ENCODE measurements at regions not wholly inside any gene's neighbourhood (a gene's known extent, or its start where the extent isn't known, plus 50 kb on each side); places are given as distances from the start of the nearest gene placed in this dataset.
"Not testable (repeated sequence)": the region's sequence is repeated elsewhere in the genome, so short reads cannot be mapped to it uniquely, and the experiment has no call there.

DNA sequence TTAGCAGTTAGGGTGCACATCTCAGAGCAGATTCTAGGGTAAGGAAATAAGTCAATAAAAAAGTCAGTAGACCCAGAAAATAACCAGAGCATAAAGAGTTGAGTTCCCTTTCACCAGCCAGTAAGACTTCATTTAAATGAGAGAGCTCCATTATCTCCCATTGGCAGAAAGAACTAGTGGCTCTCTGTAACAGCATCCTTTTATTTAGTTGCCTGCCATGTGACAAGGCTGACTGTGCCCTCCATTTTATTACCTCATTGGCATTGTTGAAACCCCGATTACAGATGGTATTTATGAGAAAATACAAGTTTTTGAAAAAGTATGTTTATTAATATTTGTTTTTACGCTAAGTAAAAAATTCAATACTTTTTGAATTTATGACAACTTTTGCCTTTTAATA, 859.5 kb upstream of the NDST4 start:
- Histone ChIP-seq H3K4me3 (ENCODE audit: low read length in 3 of 3) (no peak overlapping the region), H3K9ac (ENCODE audit: low read depth in 1 of 3, low read length in 3 of 3) (no peak overlapping the region), H3K27me3 (ENCODE audit: control insufficient read depth in 3 of 3, insufficient read depth in 3 of 3, low read length in 3 of 3) (no peaks in the 10 kb centered on the region), H3K36me3 (ENCODE audit: control insufficient read depth in 3 of 3, insufficient read depth in 3 of 3, low read length in 3 of 3) (no peaks in the 10 kb centered on the region), H3K4me1 (ENCODE audit: control insufficient read depth in 3 of 3, insufficient read depth in 3 of 3, low read length in 3 of 3) (no peaks in the 10 kb centered on the region), H3K27ac (ENCODE audit: low read depth, low read length) (no peak overlapping the region), H3K9me3 (ENCODE audit: control insufficient read depth in 3 of 3, low read length in 3 of 3) (no peaks in the 10 kb centered on the region)

DNA sequence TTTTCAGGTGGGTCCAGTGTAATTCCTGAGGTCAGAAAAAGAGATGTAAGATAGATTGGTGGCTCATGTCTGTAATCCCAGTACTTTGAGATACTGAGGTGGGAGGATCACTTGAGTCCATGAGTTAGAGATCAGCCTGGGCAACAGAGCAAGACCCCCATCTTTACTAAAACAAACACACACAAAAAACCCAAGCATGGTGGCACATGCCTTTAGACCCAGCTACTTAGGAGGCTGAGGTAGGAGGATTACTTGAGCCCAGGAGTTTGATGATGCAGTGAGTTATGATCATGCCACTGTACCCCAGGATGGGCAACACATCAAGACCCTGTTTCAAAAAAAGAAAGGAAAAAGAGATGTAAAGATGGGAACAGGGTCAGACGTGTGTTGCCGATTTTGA, 857.4 kb upstream of the NDST4 start:
- no peaks in the 10 kb centered on the region for H3K9me3 ChIP-seq (ENCODE audit: control insufficient read depth in 3 of 3, low read length in 3 of 3)
- H3K9ac ChIP-seq (ENCODE audit: low read depth in 1 of 3, low read length in 3 of 3), result no peak overlapping the region
- H3K36me3 ChIP-seq (ENCODE audit: control insufficient read depth in 3 of 3, insufficient read depth in 3 of 3, low read length in 3 of 3), result no peaks in the 10 kb centered on the region
- H3K4me3 ChIP-seq (ENCODE audit: low read length in 3 of 3), result no peak overlapping the region
- H3K4me1 ChIP-seq (ENCODE audit: control insufficient read depth in 3 of 3, insufficient read depth in 3 of 3, low read length in 3 of 3), result no peaks in the 10 kb centered on the region
- no peaks in the 10 kb centered on the region for H3K27me3 ChIP-seq (ENCODE audit: control insufficient read depth in 3 of 3, insufficient read depth in 3 of 3, low read length in 3 of 3)
- H3K27ac ChIP-seq (ENCODE audit: low read depth, low read length), result no peak overlapping the region

DNA sequence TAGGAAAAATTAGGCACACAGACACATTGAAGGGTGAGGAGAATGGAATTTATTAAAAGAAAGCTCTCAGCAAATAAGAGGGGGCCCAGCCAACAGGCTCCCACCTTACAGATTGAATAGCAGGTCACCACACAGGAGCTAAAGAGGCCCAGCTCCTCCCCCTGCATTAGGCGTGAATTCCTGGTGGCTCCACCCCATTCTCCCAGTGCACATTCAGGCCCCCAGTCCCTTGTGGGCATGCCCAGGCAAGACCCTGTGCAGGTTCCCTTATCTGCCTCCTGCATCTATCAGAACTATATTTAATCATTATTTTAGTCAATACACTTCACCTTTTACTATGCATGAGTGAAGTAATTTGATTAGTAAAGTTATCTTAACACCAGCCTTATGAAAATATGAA, 856.3 kb upstream of the NDST4 start:
- H3K27ac ChIP-seq (ENCODE audit: low read depth, low read length), result no peak overlapping the region
- no peaks in the 10 kb centered on the region for H3K36me3 ChIP-seq (ENCODE audit: control insufficient read depth in 3 of 3, insufficient read depth in 3 of 3, low read length in 3 of 3)
- no peak overlapping the region for H3K4me3 ChIP-seq (ENCODE audit: low read length in 3 of 3)
- H3K4me1 ChIP-seq (ENCODE audit: control insufficient read depth in 3 of 3, insufficient read depth in 3 of 3, low read length in 3 of 3), result no peaks in the 10 kb centered on the region
- no peaks in the 10 kb centered on the region for H3K27me3 ChIP-seq (ENCODE audit: control insufficient read depth in 3 of 3, insufficient read depth in 3 of 3, low read length in 3 of 3)
- no peak overlapping the region for H3K9ac ChIP-seq (ENCODE audit: low read depth in 1 of 3, low read length in 3 of 3)
- no peaks in the 10 kb centered on the region for H3K9me3 ChIP-seq (ENCODE audit: control insufficient read depth in 3 of 3, low read length in 3 of 3)

DNA sequence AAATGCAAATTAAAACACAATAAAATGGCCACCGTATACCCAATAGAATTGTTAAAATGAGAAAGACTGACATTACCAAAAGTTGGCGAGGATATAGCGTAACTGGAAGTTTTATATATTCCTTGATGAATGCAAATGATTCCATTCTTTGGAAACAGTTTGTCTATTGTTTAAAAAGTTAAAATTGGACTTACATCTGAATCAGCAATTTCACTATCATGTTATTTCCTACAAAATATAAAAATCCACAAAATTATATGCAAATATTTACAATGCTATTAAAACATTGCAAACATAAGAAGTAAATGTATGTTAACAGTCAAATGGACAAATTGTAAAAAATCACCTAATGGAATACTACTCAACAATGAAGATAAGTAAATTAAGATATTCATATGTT, 852.2 kb upstream of the NDST4 start:
- H3K4me3 ChIP-seq (ENCODE audit: low read length in 3 of 3), result no peak overlapping the region
- H3K27me3 ChIP-seq (ENCODE audit: control insufficient read depth in 3 of 3, insufficient read depth in 3 of 3, low read length in 3 of 3), result no peaks in the 10 kb centered on the region
- H3K9ac ChIP-seq (ENCODE audit: low read depth in 1 of 3, low read length in 3 of 3), result no peak overlapping the region
- H3K4me1 ChIP-seq (ENCODE audit: control insufficient read depth in 3 of 3, insufficient read depth in 3 of 3, low read length in 3 of 3), result no peaks in the 10 kb centered on the region
- H3K27ac ChIP-seq (ENCODE audit: low read depth, low read length), result no peak overlapping the region
- H3K9me3 ChIP-seq (ENCODE audit: control insufficient read depth in 3 of 3, low read length in 3 of 3), result no peaks in the 10 kb centered on the region
- no peaks in the 10 kb centered on the region for H3K36me3 ChIP-seq (ENCODE audit: control insufficient read depth in 3 of 3, insufficient read depth in 3 of 3, low read length in 3 of 3)

DNA sequence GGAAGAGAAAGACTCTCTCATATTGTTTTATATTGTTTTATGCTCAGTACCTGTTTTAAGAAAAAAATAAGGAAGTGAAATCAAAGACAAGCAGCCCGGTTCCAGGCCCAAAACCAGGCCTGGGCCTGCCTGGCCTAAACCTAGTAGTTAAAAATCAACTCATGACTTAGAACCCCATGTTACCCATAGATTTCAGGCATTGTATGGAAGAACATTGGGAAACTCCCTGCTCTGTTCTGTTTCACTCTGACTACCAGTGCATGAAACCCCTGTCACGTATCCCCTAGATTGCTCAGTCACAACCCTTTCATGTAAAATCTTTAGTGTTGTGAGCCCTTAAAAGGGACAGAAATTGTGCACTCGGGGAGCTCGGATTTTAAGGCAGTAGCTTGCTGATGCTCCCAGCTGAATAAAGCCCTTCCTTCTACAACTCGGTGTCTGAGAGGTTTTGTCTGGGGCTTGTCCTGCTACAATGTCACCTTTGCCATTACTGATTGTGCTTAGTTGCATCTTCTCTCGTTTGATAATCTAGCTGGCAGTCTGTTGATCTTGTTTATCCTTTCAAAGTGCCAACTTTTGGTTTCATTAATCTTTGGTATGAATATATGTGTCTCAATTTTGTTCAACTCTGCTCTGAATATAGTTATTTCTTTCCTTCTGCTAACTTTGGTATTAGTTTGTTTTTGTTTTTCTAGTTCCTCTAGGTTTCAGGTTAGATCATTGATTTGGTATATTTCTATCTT, 842.8 kb upstream of the NDST4 start:
- H3K36me3 ChIP-seq (ENCODE audit: control insufficient read depth in 3 of 3, insufficient read depth in 3 of 3, low read length in 3 of 3); H3K4me3 ChIP-seq (ENCODE audit: low read length in 3 of 3); H3K9ac ChIP-seq (ENCODE audit: low read depth in 1 of 3, low read length in 3 of 3); H3K9me3 ChIP-seq (ENCODE audit: control insufficient read depth in 3 of 3, low read length in 3 of 3); H3K27ac ChIP-seq (ENCODE audit: low read depth, low read length); H3K4me1 ChIP-seq (ENCODE audit: control insufficient read depth in 3 of 3, insufficient read depth in 3 of 3, low read length in 3 of 3); H3K27me3 ChIP-seq (ENCODE audit: control insufficient read depth in 3 of 3, insufficient read depth in 3 of 3, low read length in 3 of 3): not testable (repeated sequence)

DNA sequence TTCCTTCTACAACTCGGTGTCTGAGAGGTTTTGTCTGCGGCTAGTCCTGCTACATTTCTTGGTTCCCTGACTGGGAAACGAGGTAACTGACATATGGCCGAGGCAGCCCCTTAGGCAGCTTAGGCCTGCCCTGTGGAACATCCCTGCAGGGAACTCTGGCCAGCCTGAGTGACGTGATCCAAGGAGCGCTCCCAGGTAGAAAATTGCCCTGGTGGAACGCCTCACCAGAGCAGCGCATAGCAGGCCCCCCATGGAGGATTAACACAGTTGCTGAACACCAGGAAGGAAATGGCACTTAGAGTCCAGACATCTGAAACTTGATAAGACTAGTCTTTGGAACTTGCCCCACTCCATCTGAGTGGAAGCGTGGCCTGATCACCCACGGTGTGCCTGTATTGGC, 837.4 kb upstream of the NDST4 start:
- no peak overlapping the region for H3K4me3 ChIP-seq (ENCODE audit: low read length in 3 of 3)
- no peak overlapping the region for H3K9ac ChIP-seq (ENCODE audit: low read depth in 1 of 3, low read length in 3 of 3)
- H3K27me3 ChIP-seq (ENCODE audit: control insufficient read depth in 3 of 3, insufficient read depth in 3 of 3, low read length in 3 of 3), result no peaks in the 10 kb centered on the region
- H3K9me3 ChIP-seq (ENCODE audit: control insufficient read depth in 3 of 3, low read length in 3 of 3), result no peaks in the 10 kb centered on the region
- no peak overlapping the region for H3K27ac ChIP-seq (ENCODE audit: low read depth, low read length)
- no peaks in the 10 kb centered on the region for H3K4me1 ChIP-seq (ENCODE audit: control insufficient read depth in 3 of 3, insufficient read depth in 3 of 3, low read length in 3 of 3)
- H3K36me3 ChIP-seq (ENCODE audit: control insufficient read depth in 3 of 3, insufficient read depth in 3 of 3, low read length in 3 of 3), result no peaks in the 10 kb centered on the region

DNA sequence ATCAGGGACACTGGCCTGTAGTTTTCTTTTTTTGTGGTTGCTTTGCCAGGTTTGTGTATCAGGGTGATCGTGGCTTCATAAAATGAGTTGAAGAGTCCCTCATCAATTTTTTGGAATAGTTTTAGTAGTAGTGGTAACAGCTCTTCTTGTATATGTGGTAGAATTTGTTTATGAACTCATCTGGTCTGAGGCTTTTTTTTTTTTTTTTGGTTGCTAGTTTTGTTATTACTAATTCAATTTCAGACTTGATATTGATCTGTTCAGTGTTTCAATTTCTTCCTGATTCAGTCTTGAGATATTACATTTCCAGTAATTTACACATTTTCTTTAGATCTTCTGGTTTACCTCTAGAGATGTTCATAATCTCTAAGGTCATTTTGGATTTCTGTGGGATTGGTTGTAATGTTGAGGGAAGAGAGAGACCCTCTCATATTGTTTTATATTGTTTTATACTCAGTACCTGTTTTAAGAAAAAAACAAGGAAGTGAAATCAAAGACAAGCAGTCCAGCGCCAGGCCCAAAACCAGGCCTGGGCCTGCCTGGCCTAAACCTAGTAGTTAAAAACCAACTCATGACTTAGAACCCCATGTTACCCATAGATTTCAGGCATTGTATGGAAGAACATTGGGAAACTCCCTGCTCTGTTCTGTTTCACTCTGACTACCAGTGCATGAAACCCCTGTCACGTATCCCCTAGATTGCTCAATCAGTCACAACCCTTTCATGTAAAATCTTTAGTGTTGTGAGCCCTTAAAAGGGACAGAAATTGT, 836.7 kb upstream of the NDST4 start:
- H3K27ac ChIP-seq (ENCODE audit: low read depth, low read length); H3K4me3 ChIP-seq (ENCODE audit: low read length in 3 of 3); H3K36me3 ChIP-seq (ENCODE audit: control insufficient read depth in 3 of 3, insufficient read depth in 3 of 3, low read length in 3 of 3); H3K4me1 ChIP-seq (ENCODE audit: control insufficient read depth in 3 of 3, insufficient read depth in 3 of 3, low read length in 3 of 3); H3K27me3 ChIP-seq (ENCODE audit: control insufficient read depth in 3 of 3, insufficient read depth in 3 of 3, low read length in 3 of 3); H3K9me3 ChIP-seq (ENCODE audit: control insufficient read depth in 3 of 3, low read length in 3 of 3); H3K9ac ChIP-seq (ENCODE audit: low read depth in 1 of 3, low read length in 3 of 3): not testable (repeated sequence)

DNA sequence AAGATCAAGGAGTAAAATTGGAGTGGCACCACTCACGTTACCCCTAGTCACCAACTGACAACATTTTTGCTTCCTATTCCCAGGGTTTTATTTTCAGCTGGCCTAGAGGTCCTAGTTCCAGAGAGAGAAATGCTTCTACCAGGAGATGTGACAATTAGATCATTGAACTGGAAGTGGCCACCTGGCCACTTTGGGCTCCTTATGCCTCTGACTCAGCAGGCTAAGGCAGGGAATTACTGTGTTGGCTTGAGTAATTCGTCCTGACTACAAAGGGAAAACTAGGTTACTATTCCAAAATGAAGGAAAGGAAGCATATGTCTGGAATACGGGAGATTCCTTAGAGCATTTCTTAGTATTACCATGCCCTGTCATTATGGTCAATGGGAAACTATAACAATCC, 831.6 kb upstream of the NDST4 start:
- no peaks in the 10 kb centered on the region for H3K27me3 ChIP-seq (ENCODE audit: control insufficient read depth in 3 of 3, insufficient read depth in 3 of 3, low read length in 3 of 3)

DNA sequence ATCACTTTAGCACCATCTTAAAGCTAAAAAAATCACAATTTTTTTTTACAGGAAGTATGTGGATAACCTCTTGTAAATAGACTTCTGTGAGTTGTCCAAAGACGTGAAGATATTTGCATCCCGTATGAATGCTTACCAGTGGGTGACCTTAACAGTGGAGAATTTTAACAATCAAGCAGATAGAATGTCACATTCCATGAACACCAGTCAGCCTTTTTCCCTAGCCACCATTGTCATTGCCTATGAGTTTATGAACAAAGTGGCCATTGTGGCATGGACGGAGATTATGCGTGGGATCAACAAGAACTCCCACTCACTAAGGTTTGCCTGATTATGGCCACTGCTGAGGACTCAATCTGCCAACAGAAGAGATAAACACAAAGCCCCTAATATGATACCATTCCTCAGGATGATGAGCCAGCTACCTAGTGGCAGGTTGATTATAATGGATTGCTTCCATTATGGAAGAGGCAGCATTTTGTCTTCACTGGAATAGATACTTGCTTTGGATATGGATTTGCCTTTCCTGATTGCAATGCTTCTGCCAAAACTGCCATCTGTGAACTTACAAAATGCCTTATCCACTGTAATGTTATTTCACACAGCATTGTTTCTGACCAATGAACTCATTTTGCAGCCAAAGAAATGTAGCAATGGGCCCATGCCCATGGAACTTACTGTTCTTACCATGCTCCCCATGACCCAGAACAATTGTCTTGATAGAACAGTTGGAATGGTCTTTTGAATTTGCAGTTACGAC, 830.9 kb upstream of the NDST4 start:
- H3K4me3 ChIP-seq (ENCODE audit: low read length in 3 of 3), result no peak overlapping the region

More for the DNA sequence above, 831.6 kb upstream of the NDST4 start:
- no peaks in the 10 kb centered on the region for H3K9me3 ChIP-seq (ENCODE audit: control insufficient read depth in 3 of 3, low read length in 3 of 3)
- no peaks in the 10 kb centered on the region for H3K36me3 ChIP-seq (ENCODE audit: control insufficient read depth in 3 of 3, insufficient read depth in 3 of 3, low read length in 3 of 3)
- H3K4me1 ChIP-seq (ENCODE audit: control insufficient read depth in 3 of 3, insufficient read depth in 3 of 3, low read length in 3 of 3), result no peaks in the 10 kb centered on the region
- H3K9ac ChIP-seq (ENCODE audit: low read depth in 1 of 3, low read length in 3 of 3), result no peak overlapping the region
- H3K27ac ChIP-seq (ENCODE audit: low read depth, low read length), result no peak overlapping the region
- H3K4me3 ChIP-seq (ENCODE audit: low read length in 3 of 3), result no peak overlapping the region

More for the DNA sequence above, 830.9 kb upstream of the NDST4 start:
- no peaks in the 10 kb centered on the region for H3K4me1 ChIP-seq (ENCODE audit: control insufficient read depth in 3 of 3, insufficient read depth in 3 of 3, low read length in 3 of 3)
- no peak overlapping the region for H3K27ac ChIP-seq (ENCODE audit: low read depth, low read length)
- no peaks in the 10 kb centered on the region for H3K36me3 ChIP-seq (ENCODE audit: control insufficient read depth in 3 of 3, insufficient read depth in 3 of 3, low read length in 3 of 3)
- H3K9ac ChIP-seq (ENCODE audit: low read depth in 1 of 3, low read length in 3 of 3), result no peak overlapping the region
- H3K27me3 ChIP-seq (ENCODE audit: control insufficient read depth in 3 of 3, insufficient read depth in 3 of 3, low read length in 3 of 3), result no peaks in the 10 kb centered on the region
- H3K9me3 ChIP-seq (ENCODE audit: control insufficient read depth in 3 of 3, low read length in 3 of 3), result no peaks in the 10 kb centered on the region
